Neutrophil (primary cell): ENCODE measurements at regions not wholly inside any gene's neighbourhood (a gene's known extent, or its start where the extent isn't known, plus 50 kb on each side); places are given as distances from the start of the nearest gene placed in this dataset.

Source experiments
- H3K27ac ChIP-seq: fragments of 200-600 bp; sonication (generic); 2 replicates; pipeline ENCODE4 v1.5.1; 2016; ENCODE audit warnings: mild to moderate bottlenecking, moderate library complexity
- H3K27me3 ChIP-seq: fragments of 200-600 bp; sonication (generic); 2 replicates; pipeline ENCODE4 v1.6.0; 2016; ENCODE audit warnings: mild to moderate bottlenecking
- H3K36me3 ChIP-seq: fragments of 200-600 bp; sonication (generic); 2 replicates; pipeline ENCODE4 v1.5.1; 2017
- H3K4me1 ChIP-seq, 2 experiments: fragments of 200-600 bp in 1 of 2; sonication (generic) in 1 of 2; 1 replicate in 1 of 2; 2 replicates in 1 of 2; pipeline versions ENCODE4 v1.5.1 to v1.6.1; 2013 to 2016; ENCODE audit warnings: low read depth in 1 of 2, low read length in 1 of 2, mild to moderate bottlenecking in 1 of 2, moderate library complexity in 1 of 2; ENCODE audit not compliant: control insufficient read depth in 1 of 2, insufficient read depth in 1 of 2
- H3K4me3 ChIP-seq, 2 experiments: fragments of 200-600 bp in 1 of 2; sonication (generic) in 1 of 2; 1 replicate in 1 of 2; 2 replicates in 1 of 2; pipeline ENCODE4 v1.5.1; 2013 to 2016; ENCODE audit warnings: low read depth in 1 of 2, low read length in 1 of 2, mild to moderate bottlenecking in 1 of 2, moderate library complexity in 1 of 2
- H3K9me3 ChIP-seq: fragments of 200-600 bp; sonication (generic); 2 replicates; pipeline ENCODE4 v1.5.1; 2016
- CTCF ChIP-seq: fragments of 200-600 bp; sonication (generic); IDR thresholded peaks from 2 replicates; pipeline ENCODE4 v1.5.1; 2016; ENCODE audit warnings: antibody characterized with exemption

- no peak overlapping the region for H3K27ac ChIP-seq
- no peak for TF ChIP-seq CTCF
- H3K36me3 ChIP-seq = no peaks in the 10 kb centered on the region
- no peaks in the 10 kb centered on the region for H3K9me3 ChIP-seq
- no peaks in the 10 kb centered on the region for H3K4me1 ChIP-seq
- no peak overlapping the region for H3K4me3 ChIP-seq
- H3K27me3 ChIP-seq = no peaks in the 10 kb centered on the region
Measured at GRCh38 chr15:62240121-62241096, 75.3 kb upstream of the C2CD4B start.

GRCh38 chr15:62241135-62241770, 76.2 kb upstream of the C2CD4B start:
- H3K4me3 ChIP-seq = no peak overlapping the region
- no peaks in the 10 kb centered on the region for H3K36me3 ChIP-seq
- H3K4me1 ChIP-seq = no peaks in the 10 kb centered on the region
- no peaks in the 10 kb centered on the region for H3K27me3 ChIP-seq
- no peaks in the 10 kb centered on the region for H3K9me3 ChIP-seq
- H3K27ac ChIP-seq = no peak overlapping the region
- TF ChIP-seq CTCF = no peak

GRCh38 chr15:62242999-62243398, 77.9 kb upstream of the C2CD4B start:
- Histone ChIP-seq H3K36me3 (no peaks in the 10 kb centered on the region), H3K4me3 (no peak overlapping the region), H3K27ac (no peak overlapping the region), H3K9me3 (no peaks in the 10 kb centered on the region), H3K27me3 (no peaks in the 10 kb centered on the region), H3K4me1 (no peaks in the 10 kb centered on the region)
- no peak for TF ChIP-seq CTCF

GRCh38 chr15:62244762-62245161, 79.7 kb upstream of the C2CD4B start:
- TF ChIP-seq CTCF = no peak
- H3K27me3 ChIP-seq = no peaks in the 10 kb centered on the region
- no peaks in the 10 kb centered on the region for H3K36me3 ChIP-seq
- no peak overlapping the region for H3K4me3 ChIP-seq
- H3K4me1 ChIP-seq = no peaks in the 10 kb centered on the region
- no peak overlapping the region for H3K27ac ChIP-seq
- H3K9me3 ChIP-seq = no peaks in the 10 kb centered on the region

- no peaks in the 10 kb centered on the region for H3K36me3 ChIP-seq
- no peaks in the 10 kb centered on the region for H3K9me3 ChIP-seq
- no peak overlapping the region for H3K4me3 ChIP-seq
- no peaks in the 10 kb centered on the region for H3K4me1 ChIP-seq
- no peaks in the 10 kb centered on the region for H3K27me3 ChIP-seq
- H3K27ac ChIP-seq = no peak overlapping the region
- TF ChIP-seq CTCF = no peak
Measured at GRCh38 chr15:62248277-62248984, 83.3 kb upstream of the C2CD4B start.
